GM10266 (cell line): ENCODE measurements at regions not wholly inside any gene's neighbourhood (a gene's known extent, or its start where the extent isn't known, plus 50 kb on each side); places are given as distances from the start of the nearest gene placed in this dataset.

Experiments used
- DNase-seq: peaks from one replicate; pipeline ENCODE4 v3.0.0; 2012; ENCODE audit errors: extremely low spot score
- TF ChIP-seq, protein P1 (sequence below): IDR thresholded peaks from 2 replicates; pipeline ENCODE4 v1.5.1; 2012; ENCODE audit warnings: mild to moderate bottlenecking, low read depth; ENCODE audit not compliant: control insufficient read depth, insufficient read depth; ENCODE audit errors: missing control alignments

GRCh38 chr14:98578204-98578603 is 693.8 kb downstream of the BCL11B start:
- TF ChIP-seq, protein P1, sequence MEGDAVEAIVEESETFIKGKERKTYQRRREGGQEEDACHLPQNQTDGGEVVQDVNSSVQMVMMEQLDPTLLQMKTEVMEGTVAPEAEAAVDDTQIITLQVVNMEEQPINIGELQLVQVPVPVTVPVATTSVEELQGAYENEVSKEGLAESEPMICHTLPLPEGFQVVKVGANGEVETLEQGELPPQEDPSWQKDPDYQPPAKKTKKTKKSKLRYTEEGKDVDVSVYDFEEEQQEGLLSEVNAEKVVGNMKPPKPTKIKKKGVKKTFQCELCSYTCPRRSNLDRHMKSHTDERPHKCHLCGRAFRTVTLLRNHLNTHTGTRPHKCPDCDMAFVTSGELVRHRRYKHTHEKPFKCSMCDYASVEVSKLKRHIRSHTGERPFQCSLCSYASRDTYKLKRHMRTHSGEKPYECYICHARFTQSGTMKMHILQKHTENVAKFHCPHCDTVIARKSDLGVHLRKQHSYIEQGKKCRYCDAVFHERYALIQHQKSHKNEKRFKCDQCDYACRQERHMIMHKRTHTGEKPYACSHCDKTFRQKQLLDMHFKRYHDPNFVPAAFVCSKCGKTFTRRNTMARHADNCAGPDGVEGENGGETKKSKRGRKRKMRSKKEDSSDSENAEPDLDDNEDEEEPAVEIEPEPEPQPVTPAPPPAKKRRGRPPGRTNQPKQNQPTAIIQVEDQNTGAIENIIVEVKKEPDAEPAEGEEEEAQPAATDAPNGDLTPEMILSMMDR, result no peak
- no peak for DNase-seq

GRCh38 chr14:98579140-98579539 is 692.9 kb downstream of the BCL11B start:
- DNase-seq, result no peak
- TF ChIP-seq, protein P1, result no peak

- TF ChIP-seq, protein P1, result no peak
- DNase-seq, result no peak
Observed at GRCh38 chr14:98580131-98580678, 691.8 kb downstream of the BCL11B start.

DNA sequence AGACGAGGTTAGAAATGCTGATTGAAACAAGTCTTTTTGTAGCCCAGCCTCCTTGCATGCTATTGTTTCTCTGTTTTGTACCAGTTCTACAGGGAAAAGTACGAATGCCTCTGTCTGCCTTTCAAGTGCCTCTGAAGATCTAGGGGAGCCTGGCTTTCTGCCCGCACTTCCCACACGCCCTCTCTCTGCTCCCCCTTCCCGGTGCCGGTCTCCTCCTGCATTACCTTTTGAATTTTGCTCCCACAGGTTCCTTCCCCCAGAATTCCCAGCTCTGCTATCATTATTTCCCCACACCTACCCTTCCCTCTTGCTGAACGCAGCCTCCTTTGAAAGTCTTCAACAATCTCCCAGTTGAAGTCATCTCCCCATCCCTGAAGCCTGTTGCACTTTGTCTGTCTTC is 689.7 kb downstream of the BCL11B start:
- no peak for DNase-seq
- TF ChIP-seq, protein P1, result no peak

DNA sequence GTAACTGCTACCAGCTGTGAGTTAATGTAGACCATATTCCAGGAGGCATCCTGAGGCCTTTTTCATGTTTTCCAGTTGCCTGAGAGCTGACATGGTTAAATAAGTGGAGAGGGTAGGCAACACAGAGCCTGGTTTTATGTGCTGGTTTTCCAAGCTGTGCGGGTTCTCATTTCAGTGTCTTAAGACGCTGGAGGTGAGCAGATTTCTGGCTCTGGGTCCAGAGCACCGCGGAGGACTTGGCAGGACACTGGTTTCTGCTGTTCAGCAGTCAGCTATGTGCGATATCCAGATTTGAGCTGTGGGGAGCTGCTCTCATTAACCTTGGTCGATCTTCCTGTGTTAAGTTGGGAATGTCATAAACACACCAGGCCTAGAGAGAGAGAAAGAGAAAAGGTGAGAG is 680.8 kb downstream of the BCL11B start:
- DNase-seq, result no peak
- TF ChIP-seq, protein P1, result no peak

GRCh38 chr14:98592611-98593170 is 679.3 kb downstream of the BCL11B start:
- no peak for DNase-seq
- TF ChIP-seq, protein P1, result no peak

DNA sequence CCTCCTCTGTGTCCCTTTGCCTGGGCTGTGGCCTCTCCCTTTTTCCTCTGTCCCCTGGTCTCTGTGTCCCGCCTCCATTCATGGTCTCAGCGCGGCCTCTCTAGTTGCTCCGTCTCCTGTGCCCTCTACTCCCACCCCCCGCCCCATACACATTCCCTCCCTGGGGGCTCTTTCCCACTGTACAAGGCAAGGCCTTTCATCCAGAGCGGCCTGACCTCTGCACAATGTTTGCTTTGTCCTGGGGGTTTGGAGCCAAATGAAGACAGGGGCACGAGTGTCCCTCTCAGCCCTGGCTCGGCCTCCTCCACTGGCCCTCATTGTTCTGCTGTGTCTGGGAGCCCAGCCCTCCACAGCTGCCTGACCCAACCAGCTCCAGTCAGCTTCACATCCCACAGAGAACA is 678.6 kb downstream of the BCL11B start:
- TF ChIP-seq, protein P1, result no peak

More for the DNA sequence above, 678.6 kb downstream of the BCL11B start:
- no peak for DNase-seq
